Effector memory CD8-positive, alpha-beta T cell (primary cell): ENCODE measurements at regions not wholly inside any gene's neighbourhood (a gene's known extent, or its start where the extent isn't known, plus 50 kb on each side); places are given as distances from the start of the nearest gene placed in this dataset.

Experiments
- ATAC-seq: fragments of 150-1000 bp; cut with Tn5 transposase; replicated peaks from 2 replicates; pipeline ENCODE4 v1.10.0; 2021; ENCODE audit warnings: mild to moderate bottlenecking, moderate library complexity
- DNase-seq, 3 experiments: peaks; one replicate each; pipeline ENCODE4 v3.0.0; 2021
- H3K27ac Mint-ChIP-seq, 2 donors: one replicate each; pipeline ENCODE4 v1.8.0; 2022; ENCODE audit warnings: mild to moderate bottlenecking in 2 of 2, mixed read lengths in 2 of 2, moderate library complexity in 2 of 2
- H3K27me3 Mint-ChIP-seq, 2 donors: one replicate each; pipeline ENCODE4 v1.8.0; 2022; ENCODE audit warnings: mixed read lengths in 2 of 2
- H3K36me3 Mint-ChIP-seq: one replicate; pipeline ENCODE4 v1.8.0; 2022; ENCODE audit warnings: mild to moderate bottlenecking, moderate library complexity, mixed read lengths; ENCODE audit not compliant: insufficient read depth
- H3K4me1 Mint-ChIP-seq, 2 donors: one replicate each; pipeline ENCODE4 v1.8.0; 2022; ENCODE audit warnings: low read depth in 2 of 2, mixed read lengths in 2 of 2
- H3K4me3 Mint-ChIP-seq, 2 donors: one replicate each; pipeline ENCODE4 v1.8.0; 2022; ENCODE audit warnings: mild to moderate bottlenecking in 2 of 2, mixed read lengths in 2 of 2, moderate library complexity in 2 of 2
- H3K9me3 Mint-ChIP-seq, 2 donors: one replicate each; pipeline ENCODE4 v1.8.0; 2022; ENCODE audit warnings: mixed read lengths in 2 of 2

GRCh38 chr2:2619995-2620394 lies 288.9 kb upstream of the MYT1L start:
- H3K4me3 Mint-ChIP-seq, result no peak overlapping the region
- no peak for ATAC-seq
- H3K27me3 Mint-ChIP-seq, result peaks cover 0 to 11% of the 10 kb centered on the region in 2 donors
- no peaks in the 10 kb centered on the region for H3K9me3 Mint-ChIP-seq
- DNase-seq, result no peak
- H3K4me1 Mint-ChIP-seq, result no peaks in the 10 kb centered on the region
- no peak overlapping the region for H3K27ac Mint-ChIP-seq
- H3K36me3 Mint-ChIP-seq, result no peaks in the 10 kb centered on the region

GRCh38 chr2:2614452-2614851 lies 283.4 kb upstream of the MYT1L start:
- H3K4me1 Mint-ChIP-seq, result peaks cover 0 to 3% of the 10 kb centered on the region in 2 donors
- ATAC-seq (no peak), DNase-seq (no peak)
- peaks cover 0 to 11% of the 10 kb centered on the region in 2 donors for H3K27me3 Mint-ChIP-seq
- H3K9me3 Mint-ChIP-seq, result peaks cover 0 to 8% of the 10 kb centered on the region in 2 donors
- H3K4me3 Mint-ChIP-seq, result no peak overlapping the region
- H3K27ac Mint-ChIP-seq, result no peak overlapping the region
- H3K36me3 Mint-ChIP-seq, result no peaks in the 10 kb centered on the region

- peaks cover 0 to 13% of the 10 kb centered on the region in 2 donors for H3K27me3 Mint-ChIP-seq
- peaks cover 0 to 3% of the 10 kb centered on the region in 2 donors for H3K4me1 Mint-ChIP-seq
- ATAC-seq (peak; percentile 96), DNase-seq (peak; percentile 33 to 42 (median 40))
- peaks cover 0 to 8% of the 10 kb centered on the region in 2 donors for H3K9me3 Mint-ChIP-seq
- peak overlapping the region; percentile 49 to 69 for H3K4me3 Mint-ChIP-seq
- H3K36me3 Mint-ChIP-seq, result no peaks in the 10 kb centered on the region
- no peak overlapping the region for H3K27ac Mint-ChIP-seq
Measured at GRCh38 chr2:2613279-2614199, 282.5 kb upstream of the MYT1L start.

GRCh38 chr2:2610751-2611150 lies 279.7 kb upstream of the MYT1L start:
- Mint-ChIP-seq H3K27ac (no peak overlapping the region), H3K27me3 (peaks cover 0 to 14% of the 10 kb centered on the region in 2 donors), H3K4me3 (no peak overlapping the region), H3K36me3 (no peaks in the 10 kb centered on the region), H3K4me1 (peaks cover 0 to 3% of the 10 kb centered on the region in 2 donors), H3K9me3 (peaks cover 0 to 13% of the 10 kb centered on the region in 2 donors)
- no peak for DNase-seq
- no peak for ATAC-seq

GRCh38 chr2:2600366-2600765 lies 269.3 kb upstream of the MYT1L start:
- no peak overlapping the region for H3K27ac Mint-ChIP-seq
- H3K4me1 Mint-ChIP-seq, result no peaks in the 10 kb centered on the region
- no peak overlapping the region for H3K4me3 Mint-ChIP-seq
- H3K27me3 Mint-ChIP-seq, result peaks cover 0 to 33% of the 10 kb centered on the region in 2 donors
- no peaks in the 10 kb centered on the region for H3K9me3 Mint-ChIP-seq
- DNase-seq (no peak), ATAC-seq (no peak)
- H3K36me3 Mint-ChIP-seq, result no peaks in the 10 kb centered on the region

GRCh38 chr2:2599441-2599840 lies 268.4 kb upstream of the MYT1L start:
- H3K36me3 Mint-ChIP-seq, result no peaks in the 10 kb centered on the region
- H3K27me3 Mint-ChIP-seq, result peaks cover 0 to 26% of the 10 kb centered on the region in 2 donors

GRCh38 chr2:2597712-2598111 lies 266.6 kb upstream of the MYT1L start:
- no peaks in the 10 kb centered on the region for H3K36me3 Mint-ChIP-seq
- H3K4me3 Mint-ChIP-seq, result no peak overlapping the region
- no peak for ATAC-seq
- no peaks in the 10 kb centered on the region for H3K4me1 Mint-ChIP-seq
- H3K9me3 Mint-ChIP-seq, result no peaks in the 10 kb centered on the region
- peaks cover 0 to 17% of the 10 kb centered on the region in 2 donors for H3K27me3 Mint-ChIP-seq
- H3K27ac Mint-ChIP-seq, result no peak overlapping the region
- no peak for DNase-seq

More at GRCh38 chr2:2599441-2599840, 268.4 kb upstream of the MYT1L start:
- Mint-ChIP-seq H3K27ac (no peak overlapping the region), H3K9me3 (no peaks in the 10 kb centered on the region), H3K4me3 (no peak overlapping the region), H3K4me1 (no peaks in the 10 kb centered on the region)
- ATAC-seq (no peak), DNase-seq (no peak)

GRCh38 chr2:2591542-2591940 lies 260.5 kb upstream of the MYT1L start:
- no peak for DNase-seq
- no peaks in the 10 kb centered on the region for H3K36me3 Mint-ChIP-seq
- no peaks in the 10 kb centered on the region for H3K4me1 Mint-ChIP-seq
- H3K27me3 Mint-ChIP-seq, result peaks cover 0 to 9% of the 10 kb centered on the region in 2 donors
- peaks cover 0 to 3% of the 10 kb centered on the region in 2 donors for H3K9me3 Mint-ChIP-seq
- no peak overlapping the region for H3K4me3 Mint-ChIP-seq
- ATAC-seq, result no peak
- no peak overlapping the region for H3K27ac Mint-ChIP-seq

GRCh38 chr2:2590841-2591541 lies 259.9 kb upstream of the MYT1L start:
- Mint-ChIP-seq H3K9me3 (peaks cover 3% of the 10 kb centered on the region in 2 donors), H3K27me3 (peaks cover 0 to 9% of the 10 kb centered on the region in 2 donors), H3K27ac (no peak overlapping the region), H3K4me3 (no peak overlapping the region), H3K4me1 (no peaks in the 10 kb centered on the region), H3K36me3 (no peaks in the 10 kb centered on the region)
- no peak for ATAC-seq
- DNase-seq, result no peak

GRCh38 chr2:2590141-2590540 lies 259.1 kb upstream of the MYT1L start:
- DNase-seq (no peak), ATAC-seq (no peak)
- no peaks in the 10 kb centered on the region for H3K4me1 Mint-ChIP-seq
- H3K9me3 Mint-ChIP-seq, result peaks cover 3 to 7% of the 10 kb centered on the region in 2 donors
- no peak overlapping the region for H3K27ac Mint-ChIP-seq
- peaks cover 0 to 9% of the 10 kb centered on the region in 2 donors for H3K27me3 Mint-ChIP-seq
- H3K4me3 Mint-ChIP-seq, result no peak overlapping the region
- H3K36me3 Mint-ChIP-seq, result no peaks in the 10 kb centered on the region

- H3K27ac Mint-ChIP-seq, result no peak overlapping the region
- ATAC-seq, result no peak
Measured at GRCh38 chr2:2588777-2589176, 257.7 kb upstream of the MYT1L start.

GRCh38 chr2:2587354-2587753 lies 256.3 kb upstream of the MYT1L start:
- H3K4me1 Mint-ChIP-seq, result no peaks in the 10 kb centered on the region
- no peak overlapping the region for H3K4me3 Mint-ChIP-seq
- H3K27me3 Mint-ChIP-seq, result peaks cover 0 to 9% of the 10 kb centered on the region in 2 donors
- no peak overlapping the region for H3K27ac Mint-ChIP-seq
- DNase-seq, result no peak
- peaks cover 3 to 16% of the 10 kb centered on the region in 2 donors for H3K9me3 Mint-ChIP-seq
- no peaks in the 10 kb centered on the region for H3K36me3 Mint-ChIP-seq
- ATAC-seq, result no peak

More at GRCh38 chr2:2588777-2589176, 257.7 kb upstream of the MYT1L start:
- Mint-ChIP-seq H3K36me3 (no peaks in the 10 kb centered on the region), H3K9me3 (peaks cover 6 to 7% of the 10 kb centered on the region in 2 donors), H3K4me1 (no peaks in the 10 kb centered on the region), H3K4me3 (no peak overlapping the region), H3K27me3 (peaks cover 0 to 9% of the 10 kb centered on the region in 2 donors)
- DNase-seq, result no peak

- Mint-ChIP-seq H3K27me3 (peaks cover 0 to 9% of the 10 kb centered on the region in 2 donors), H3K4me1 (no peaks in the 10 kb centered on the region), H3K36me3 (no peaks in the 10 kb centered on the region), H3K9me3 (peaks cover 3 to 16% of the 10 kb centered on the region in 2 donors), H3K27ac (no peak overlapping the region), H3K4me3 (no peak overlapping the region)
- DNase-seq (no peak), ATAC-seq (no peak)
Measured at GRCh38 chr2:2586931-2587330, 255.9 kb upstream of the MYT1L start.
